ENCODE measurements at regions not wholly inside any gene's neighbourhood (a gene's known extent, or its start where the extent isn't known, plus 50 kb on each side); places are given as distances from the start of the nearest gene placed in this dataset.

DNA sequence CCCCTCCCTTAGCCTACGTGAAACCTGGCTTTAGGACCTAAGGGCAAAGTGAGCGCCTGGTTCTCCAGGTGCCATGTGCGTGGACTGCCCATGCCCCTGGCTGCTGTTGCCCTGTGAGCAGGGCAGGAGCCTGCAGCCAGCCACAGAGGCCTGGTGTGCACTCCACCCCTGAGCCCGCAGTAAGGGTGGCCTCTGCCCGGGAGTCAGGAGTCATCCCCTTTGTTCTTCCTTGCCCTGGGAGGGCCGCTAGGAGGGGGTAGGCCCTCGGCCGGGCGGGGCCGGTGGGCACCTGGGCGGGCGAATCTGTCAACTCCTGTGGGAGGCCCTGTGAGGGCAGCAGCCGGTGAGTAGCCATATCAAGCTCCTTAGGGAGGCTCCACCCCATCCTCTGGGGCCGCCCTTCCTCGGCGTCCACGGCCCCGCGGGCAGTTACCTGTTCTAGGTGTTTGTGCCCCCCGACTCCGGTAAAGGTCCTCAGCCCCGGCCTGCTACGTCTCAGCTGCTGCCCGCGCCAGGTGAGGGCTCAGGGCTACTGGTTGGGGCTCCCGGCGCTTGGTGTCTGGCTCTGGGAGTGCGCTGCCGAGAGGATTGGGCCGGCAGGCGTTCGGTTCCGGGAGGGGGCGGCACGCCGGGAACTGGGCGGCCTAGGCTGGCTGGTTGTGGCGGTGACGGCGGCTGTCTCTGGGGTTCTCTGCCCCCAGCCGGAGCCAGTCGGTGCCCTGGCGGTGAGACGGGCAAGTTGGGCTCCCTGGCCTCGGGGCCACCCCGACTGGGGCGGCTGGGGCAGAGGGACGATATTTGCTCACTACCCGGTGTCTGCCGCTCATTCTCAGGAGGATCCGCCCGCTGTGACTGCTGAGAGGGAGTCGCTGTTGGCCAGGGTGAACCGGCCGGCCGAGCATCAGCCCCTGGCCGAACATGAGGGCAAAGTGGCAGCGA, 1060.2 kb downstream of the TECRL start:
- DNase-seq (ENCODE audit: low read depth in 6 of 9, low spot score in 9 of 9): no peak
- 92% methylated on average over 58 of the region's 58 CpGs for WGBS
- no peaks in the 10 kb centered on the region for H3K36me3 ChIP-seq (ENCODE audit: control insufficient read depth in 2 of 2, insufficient read depth in 2 of 2, low read length in 1 of 2)
- H3K9me3 ChIP-seq (ENCODE audit: control insufficient read depth in 2 of 2, insufficient read depth in 1 of 2, low read length in 1 of 2): peaks cover 6 to 15% of the 10 kb centered on the region in 2 donors
- no peak overlapping the region for H3K27ac ChIP-seq (ENCODE audit: low read depth in 1 of 2, low read length in 1 of 2)
- H3K4me3 ChIP-seq (ENCODE audit: low read length in 2 of 2): no peak overlapping the region
- no peaks in the 10 kb centered on the region for H3K27me3 ChIP-seq (ENCODE audit: control insufficient read depth in 2 of 2, insufficient read depth in 1 of 2, low read length in 1 of 2)
- H3K4me1 ChIP-seq (ENCODE audit: control insufficient read depth in 2 of 2, insufficient read depth in 2 of 2, low read length in 2 of 2): no peaks in the 10 kb centered on the region

DNA sequence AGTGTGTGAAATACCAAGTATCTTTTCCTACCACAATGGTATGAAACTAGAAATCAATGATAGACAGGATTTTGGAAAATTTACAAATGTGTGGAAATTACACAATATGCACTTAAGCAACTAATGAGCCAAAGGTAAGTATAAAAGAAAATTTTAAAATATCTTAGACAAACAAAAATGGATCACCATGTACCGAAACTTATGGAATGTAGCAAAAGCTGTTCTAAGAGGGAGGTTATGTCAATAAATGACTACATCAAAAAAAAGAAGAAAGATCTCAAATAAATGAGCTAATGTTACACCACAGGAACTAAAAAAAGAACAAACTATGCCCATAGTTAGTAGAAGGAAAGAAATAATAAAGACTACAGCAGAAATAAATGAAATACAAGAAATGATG, 1084.1 kb downstream of the TECRL start:
- H3K4me3 ChIP-seq (ENCODE audit: low read length in 2 of 2): no peak overlapping the region
- 96% methylated on average over 1 of the region's 1 CpG for WGBS
- no peak for DNase-seq (ENCODE audit: low read depth in 6 of 9, low spot score in 9 of 9)
- no peak overlapping the region for H3K27ac ChIP-seq (ENCODE audit: low read depth in 1 of 2, low read length in 1 of 2)
- H3K9me3 ChIP-seq (ENCODE audit: control insufficient read depth in 2 of 2, insufficient read depth in 1 of 2, low read length in 1 of 2): no peaks in the 10 kb centered on the region
- no peaks in the 10 kb centered on the region for H3K27me3 ChIP-seq (ENCODE audit: control insufficient read depth in 2 of 2, insufficient read depth in 1 of 2, low read length in 1 of 2)
- no peaks in the 10 kb centered on the region for H3K36me3 ChIP-seq (ENCODE audit: control insufficient read depth in 2 of 2, insufficient read depth in 2 of 2, low read length in 1 of 2)
- no peaks in the 10 kb centered on the region for H3K4me1 ChIP-seq (ENCODE audit: control insufficient read depth in 2 of 2, insufficient read depth in 2 of 2, low read length in 2 of 2)

DNA sequence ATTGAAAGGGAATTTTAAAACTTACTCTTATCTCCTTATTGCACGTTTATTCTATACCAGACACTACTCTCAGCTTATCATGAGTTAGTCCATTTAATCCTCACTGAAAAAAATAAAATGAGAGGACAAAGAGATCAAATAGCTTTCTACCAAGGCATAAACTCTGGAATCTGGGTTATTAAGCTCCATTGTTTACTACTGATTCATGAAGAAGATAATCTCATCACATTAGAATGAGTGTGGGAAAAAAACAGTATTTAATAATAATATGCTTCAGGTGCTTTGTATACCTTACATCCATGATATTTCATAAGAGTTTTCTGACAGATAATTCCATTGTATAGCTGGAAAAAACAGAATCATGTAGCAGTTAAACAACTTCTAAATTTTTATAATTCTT, 1092.6 kb downstream of the TECRL start:
- DNase-seq (ENCODE audit: low read depth in 6 of 9, low spot score in 9 of 9): no peak
- H3K9me3 ChIP-seq (ENCODE audit: control insufficient read depth in 2 of 2, insufficient read depth in 1 of 2, low read length in 1 of 2): no peaks in the 10 kb centered on the region
- H3K27me3 ChIP-seq (ENCODE audit: control insufficient read depth in 2 of 2, insufficient read depth in 1 of 2, low read length in 1 of 2): no peaks in the 10 kb centered on the region
- H3K4me1 ChIP-seq (ENCODE audit: control insufficient read depth in 2 of 2, insufficient read depth in 2 of 2, low read length in 2 of 2): no peaks in the 10 kb centered on the region
- H3K4me3 ChIP-seq (ENCODE audit: low read length in 2 of 2): no peak overlapping the region
- H3K27ac ChIP-seq (ENCODE audit: low read depth in 1 of 2, low read length in 1 of 2): no peak overlapping the region
- WGBS: 0% methylated on average over 1 of the region's 1 CpG
- no peaks in the 10 kb centered on the region for H3K36me3 ChIP-seq (ENCODE audit: control insufficient read depth in 2 of 2, insufficient read depth in 2 of 2, low read length in 1 of 2)

DNA sequence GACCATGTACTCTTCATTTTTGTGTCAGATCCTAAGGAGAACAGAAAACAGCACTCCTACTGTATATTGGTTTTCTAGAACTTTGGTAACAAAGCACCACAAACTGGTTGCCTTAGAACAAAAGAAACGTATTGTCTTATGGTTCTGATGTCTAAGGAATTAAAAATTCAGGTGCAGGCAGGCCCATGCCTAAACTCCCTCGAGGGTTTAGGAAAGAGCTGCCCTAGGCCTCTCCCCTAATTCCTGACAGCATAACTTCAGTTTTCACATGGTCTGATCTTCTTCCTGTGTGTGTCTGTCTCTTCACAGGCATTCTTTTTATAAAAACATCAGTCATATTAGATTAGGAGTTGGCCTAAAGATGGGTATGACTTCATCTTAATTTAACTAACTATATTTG, 1093.6 kb downstream of the TECRL start:
- Histone ChIP-seq H3K4me1 (ENCODE audit: control insufficient read depth in 2 of 2, insufficient read depth in 2 of 2, low read length in 2 of 2) (no peaks in the 10 kb centered on the region), H3K36me3 (ENCODE audit: control insufficient read depth in 2 of 2, insufficient read depth in 2 of 2, low read length in 1 of 2) (no peaks in the 10 kb centered on the region), H3K4me3 (ENCODE audit: low read length in 2 of 2) (no peak overlapping the region), H3K9me3 (ENCODE audit: control insufficient read depth in 2 of 2, insufficient read depth in 1 of 2, low read length in 1 of 2) (no peaks in the 10 kb centered on the region), H3K27ac (ENCODE audit: low read depth in 1 of 2, low read length in 1 of 2) (no peak overlapping the region), H3K27me3 (ENCODE audit: control insufficient read depth in 2 of 2, insufficient read depth in 1 of 2, low read length in 1 of 2) (no peaks in the 10 kb centered on the region)
- no peak for DNase-seq (ENCODE audit: low read depth in 6 of 9, low spot score in 9 of 9)
- WGBS: 63% methylated on average over 2 of the region's 2 CpGs

DNA sequence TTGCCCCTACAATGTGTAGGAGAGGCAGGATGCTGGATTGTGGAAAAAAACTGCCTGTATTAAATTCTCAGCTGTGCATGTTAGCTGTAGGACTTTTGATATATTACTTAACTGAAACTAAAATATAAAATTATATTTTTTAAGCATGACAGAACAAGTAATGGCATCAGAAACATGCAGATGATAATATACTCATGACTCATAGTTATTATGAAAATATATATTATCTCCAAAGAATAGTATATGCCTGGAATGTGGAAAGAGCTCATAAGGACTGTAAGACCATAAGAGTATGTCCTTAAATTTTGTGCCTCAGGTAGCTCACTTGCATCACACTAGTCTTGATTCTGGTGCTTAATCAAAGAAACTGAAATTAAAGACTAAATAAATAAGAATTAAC, 1100.6 kb downstream of the TECRL start:
- H3K36me3 ChIP-seq (ENCODE audit: control insufficient read depth in 2 of 2, insufficient read depth in 2 of 2, low read length in 1 of 2): no peaks in the 10 kb centered on the region
- DNase-seq (ENCODE audit: low read depth in 6 of 9, low spot score in 9 of 9): no peak
- no peak overlapping the region for H3K27ac ChIP-seq (ENCODE audit: low read depth in 1 of 2, low read length in 1 of 2)
- H3K4me1 ChIP-seq (ENCODE audit: control insufficient read depth in 2 of 2, insufficient read depth in 2 of 2, low read length in 2 of 2): no peaks in the 10 kb centered on the region
- H3K9me3 ChIP-seq (ENCODE audit: control insufficient read depth in 2 of 2, insufficient read depth in 1 of 2, low read length in 1 of 2): no peaks in the 10 kb centered on the region
- no peaks in the 10 kb centered on the region for H3K27me3 ChIP-seq (ENCODE audit: control insufficient read depth in 2 of 2, insufficient read depth in 1 of 2, low read length in 1 of 2)
- H3K4me3 ChIP-seq (ENCODE audit: low read length in 2 of 2): no peak overlapping the region

DNA sequence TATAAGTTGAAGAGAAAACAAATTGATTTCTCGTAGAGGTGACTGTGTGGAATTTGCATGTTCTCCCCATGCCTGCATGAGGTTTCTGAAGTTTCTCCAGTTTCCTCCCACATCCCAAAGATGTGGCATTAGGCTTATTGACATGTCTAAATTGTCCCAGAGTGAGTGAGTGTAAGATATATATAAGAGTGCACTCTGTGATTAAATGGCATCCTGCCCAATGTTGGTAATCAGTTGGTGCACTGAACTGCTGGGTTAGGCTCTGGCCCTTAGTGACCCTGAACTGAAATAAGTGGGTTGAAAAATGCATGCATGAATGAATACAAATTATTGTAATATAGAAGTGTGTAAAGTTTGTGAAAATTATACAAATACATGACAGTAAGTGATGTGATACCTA, 1106.5 kb downstream of the TECRL start:
- Histone ChIP-seq H3K9me3 (ENCODE audit: control insufficient read depth in 2 of 2, insufficient read depth in 1 of 2, low read length in 1 of 2) (no peaks in the 10 kb centered on the region), H3K4me3 (ENCODE audit: low read length in 2 of 2) (no peak overlapping the region), H3K4me1 (ENCODE audit: control insufficient read depth in 2 of 2, insufficient read depth in 2 of 2, low read length in 2 of 2) (no peaks in the 10 kb centered on the region), H3K27ac (ENCODE audit: low read depth in 1 of 2, low read length in 1 of 2) (no peak overlapping the region), H3K27me3 (ENCODE audit: control insufficient read depth in 2 of 2, insufficient read depth in 1 of 2, low read length in 1 of 2) (no peaks in the 10 kb centered on the region), H3K36me3 (ENCODE audit: control insufficient read depth in 2 of 2, insufficient read depth in 2 of 2, low read length in 1 of 2) (no peaks in the 10 kb centered on the region)
- no peak for DNase-seq (ENCODE audit: low read depth in 6 of 9, low spot score in 9 of 9)
- 95% methylated on average over 1 of the region's 1 CpG for WGBS

DNA sequence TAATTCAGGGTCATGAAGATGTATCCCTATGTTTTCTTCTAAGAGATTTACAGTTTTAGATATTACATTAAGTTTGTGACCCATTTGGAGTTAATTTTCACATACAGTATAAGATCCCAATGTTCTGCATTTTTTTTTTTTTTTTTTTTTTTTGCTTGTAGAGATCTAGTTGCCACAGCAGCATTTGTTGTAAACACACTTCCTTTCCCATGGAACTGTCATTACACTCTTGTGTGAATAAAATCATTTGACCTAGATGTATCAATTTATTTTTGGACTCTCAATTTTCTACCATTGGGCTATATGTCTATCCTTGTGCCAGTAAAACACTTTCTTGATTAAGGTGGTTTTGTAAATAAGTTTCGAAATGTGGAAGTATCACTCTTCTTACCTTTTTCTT, 1107.2 kb downstream of the TECRL start:
- Histone ChIP-seq H3K4me3 (ENCODE audit: low read length in 2 of 2) (no peak overlapping the region), H3K4me1 (ENCODE audit: control insufficient read depth in 2 of 2, insufficient read depth in 2 of 2, low read length in 2 of 2) (no peaks in the 10 kb centered on the region), H3K27ac (ENCODE audit: low read depth in 1 of 2, low read length in 1 of 2) (no peak overlapping the region), H3K27me3 (ENCODE audit: control insufficient read depth in 2 of 2, insufficient read depth in 1 of 2, low read length in 1 of 2) (no peaks in the 10 kb centered on the region), H3K36me3 (ENCODE audit: control insufficient read depth in 2 of 2, insufficient read depth in 2 of 2, low read length in 1 of 2) (no peaks in the 10 kb centered on the region), H3K9me3 (ENCODE audit: control insufficient read depth in 2 of 2, insufficient read depth in 1 of 2, low read length in 1 of 2) (no peaks in the 10 kb centered on the region)
- no peak for DNase-seq (ENCODE audit: low read depth in 6 of 9, low spot score in 9 of 9)
- 93% methylated on average over 1 of the region's 1 CpG for WGBS

DNA sequence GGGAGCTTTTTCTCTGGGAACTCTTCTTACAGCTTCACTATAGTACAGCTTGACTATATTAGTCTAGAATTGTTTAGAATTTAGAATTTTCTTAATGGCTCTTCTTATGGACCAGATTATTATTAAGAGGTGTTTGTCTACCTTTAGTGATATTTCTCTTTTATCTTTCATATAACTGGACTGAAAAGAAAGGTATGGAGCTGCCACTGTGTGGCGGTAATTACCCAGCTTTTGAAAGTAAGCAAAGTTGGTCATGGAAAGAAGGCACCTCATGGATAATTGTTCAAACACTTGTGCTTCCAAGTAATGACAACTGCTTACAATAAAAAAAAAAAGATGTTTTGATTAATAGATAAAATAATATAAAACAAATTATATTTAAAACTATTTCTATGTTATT, 1112.5 kb downstream of the TECRL start:
- no peaks in the 10 kb centered on the region for H3K36me3 ChIP-seq (ENCODE audit: control insufficient read depth in 2 of 2, insufficient read depth in 2 of 2, low read length in 1 of 2)
- no peak overlapping the region for H3K27ac ChIP-seq (ENCODE audit: low read depth in 1 of 2, low read length in 1 of 2)
- H3K4me1 ChIP-seq (ENCODE audit: control insufficient read depth in 2 of 2, insufficient read depth in 2 of 2, low read length in 2 of 2): no peaks in the 10 kb centered on the region
- no peak for DNase-seq (ENCODE audit: low read depth in 6 of 9, low spot score in 9 of 9)
- WGBS: 59% methylated on average over 1 of the region's 1 CpG
- no peak overlapping the region for H3K4me3 ChIP-seq (ENCODE audit: low read length in 2 of 2)
- no peaks in the 10 kb centered on the region for H3K9me3 ChIP-seq (ENCODE audit: control insufficient read depth in 2 of 2, insufficient read depth in 1 of 2, low read length in 1 of 2)
- no peaks in the 10 kb centered on the region for H3K27me3 ChIP-seq (ENCODE audit: control insufficient read depth in 2 of 2, insufficient read depth in 1 of 2, low read length in 1 of 2)

DNA sequence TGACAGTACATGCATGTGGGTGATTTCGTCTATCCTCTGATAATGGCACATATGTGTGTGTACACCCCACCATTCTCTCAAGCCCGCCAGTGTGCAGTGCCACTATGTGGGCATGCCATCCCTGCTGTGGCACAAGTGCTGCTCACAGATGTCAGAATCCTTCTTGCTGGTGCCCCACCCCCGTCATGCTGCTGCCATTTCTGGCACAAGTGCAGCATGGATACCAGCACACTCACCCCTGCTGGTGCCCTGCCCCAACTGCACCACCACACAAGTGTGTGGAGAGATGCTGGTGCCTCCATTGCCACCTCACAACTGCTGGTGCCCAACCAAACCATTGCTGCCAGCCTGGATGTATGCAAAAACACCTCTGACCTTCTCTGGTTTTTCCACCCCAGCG, 1133.8 kb downstream of the TECRL start:
- Histone ChIP-seq H3K36me3 (ENCODE audit: control insufficient read depth in 2 of 2, insufficient read depth in 2 of 2, low read length in 1 of 2) (no peaks in the 10 kb centered on the region), H3K9me3 (ENCODE audit: control insufficient read depth in 2 of 2, insufficient read depth in 1 of 2, low read length in 1 of 2) (peaks cover 0 to 14% of the 10 kb centered on the region in 2 donors), H3K4me1 (ENCODE audit: control insufficient read depth in 2 of 2, insufficient read depth in 2 of 2, low read length in 2 of 2) (no peaks in the 10 kb centered on the region), H3K4me3 (ENCODE audit: low read length in 2 of 2) (no peak overlapping the region), H3K27ac (ENCODE audit: low read depth in 1 of 2, low read length in 1 of 2) (no peak overlapping the region), H3K27me3 (ENCODE audit: control insufficient read depth in 2 of 2, insufficient read depth in 1 of 2, low read length in 1 of 2) (no peaks in the 10 kb centered on the region)
- no peak for DNase-seq (ENCODE audit: low read depth in 6 of 9, low spot score in 9 of 9)
- WGBS: 89% methylated on average over 4 of the region's 4 CpGs

Data from thymus (tissue), 11 donors.